WTC11 (cell line): ENCODE measurements at regions not wholly inside any gene's neighbourhood (a gene's known extent, or its start where the extent isn't known, plus 50 kb on each side); places are given as distances from the start of the nearest gene placed in this dataset.

ENCODE experiments used
- ATAC-seq: fragments of 200-7000 bp; cut with Tn5 transposase; 2 replicates; pipeline ENCODE4 v1.10.0; 2021; ENCODE audit warnings: mild to moderate bottlenecking, moderate library complexity
- CTCF ChIA-PET: fragments of 300-600 bp; sonication (Branson Sonifier 250); formaldehyde crosslinking; loops from one replicate; lab custom pipeline; 2021; ENCODE audit warnings: antibody characterized with exemption; lab: Charles Lee
- POLR2A ChIA-PET: fragments of 350-600 bp; sonication (Branson Sonifier 250); formaldehyde crosslinking; loops from one replicate; lab custom pipeline; 2021; ENCODE audit warnings: antibody characterized with exemption; lab: Charles Lee
- DNase-seq: peaks from one replicate; pipeline ENCODE4 v3.0.0; 2021; ENCODE audit warnings: low spot score
- H3K27ac Mint-ChIP-seq: 2 replicates; pipeline ENCODE4 v1.8.0; 2021; ENCODE audit warnings: mixed read lengths
- H3K27me3 Mint-ChIP-seq: 2 replicates; pipeline ENCODE4 v1.8.0; 2021; ENCODE audit warnings: low read depth, mild to moderate bottlenecking, moderate library complexity, mixed read lengths
- H3K36me3 Mint-ChIP-seq: 2 replicates; pipeline ENCODE4 v1.8.0; 2021; ENCODE audit warnings: mixed read lengths
- H3K4me1 Mint-ChIP-seq: 2 replicates; pipeline ENCODE4 v1.8.0; 2022; ENCODE audit warnings: mixed read lengths
- H3K4me3 Mint-ChIP-seq: 2 replicates; pipeline ENCODE4 v1.8.0; 2021; ENCODE audit warnings: mild to moderate bottlenecking, moderate library complexity, mixed read lengths
- H3K9me3 Mint-ChIP-seq: 2 replicates; pipeline ENCODE4 v1.8.0; 2021; ENCODE audit warnings: mixed read lengths
- ARID4B ChIP-seq: sonication (generic); formaldehyde crosslinking; IDR thresholded peaks from 2 replicates; pipeline ENCODE4 v1.8.0; 2023; ENCODE audit warnings: missing genetic modification reagents, mild to moderate bottlenecking, borderline replicate concordance
- ELF4 ChIP-seq: sonication (generic); formaldehyde crosslinking; IDR thresholded peaks from 2 replicates; pipeline ENCODE4 v1.8.1; 2022; ENCODE audit warnings: low read depth, mild to moderate bottlenecking, moderate library complexity, missing genetic modification reagents
- EMX1 ChIP-seq: fragments of 250-450 bp; sonication (Bioruptor Pico); IDR thresholded peaks from 2 replicates; pipeline ENCODE4 v1.8.0; 2021; ENCODE audit warnings: mild to moderate bottlenecking
- GRHL2 ChIP-seq: fragments of 250-450 bp; sonication (Bioruptor Pico); IDR thresholded peaks from 2 replicates; pipeline ENCODE4 v1.8.0; 2022; ENCODE audit warnings: mild to moderate bottlenecking, moderate library complexity; ENCODE audit not compliant: insufficient replicate concordance, severe bottlenecking
- IRF2 ChIP-seq: sonication (generic); formaldehyde crosslinking; IDR thresholded peaks from 2 replicates; pipeline ENCODE4 v1.8.0; 2022; ENCODE audit warnings: low read depth, missing genetic modification reagents, borderline replicate concordance
- JAZF1 ChIP-seq: fragments of 250-450 bp; sonication (Bioruptor Pico); IDR thresholded peaks from 2 replicates; pipeline ENCODE4 v1.9.0; 2021; ENCODE audit warnings: moderate library complexity, mild to moderate bottlenecking, inconsistent platforms
- JUN ChIP-seq: sonication (generic); formaldehyde crosslinking; IDR thresholded peaks from 2 replicates; pipeline ENCODE4 v1.8.0; 2023; ENCODE audit warnings: mild to moderate bottlenecking, missing genetic modification reagents
- KAT7 ChIP-seq: sonication (generic); formaldehyde crosslinking; IDR thresholded peaks from 2 replicates; pipeline ENCODE4 v1.8.1; 2023; ENCODE audit warnings: missing genetic modification reagents, mild to moderate bottlenecking, borderline replicate concordance
- MYBL2 ChIP-seq: sonication (generic); formaldehyde crosslinking; IDR thresholded peaks from 2 replicates; pipeline ENCODE4 v1.8.1; 2023; ENCODE audit warnings: mild to moderate bottlenecking, moderate library complexity, missing genetic modification reagents
- PRRX2 ChIP-seq: fragments of 250-450 bp; sonication (Bioruptor Pico); IDR thresholded peaks from 2 replicates; pipeline ENCODE4 v1.8.0; 2021; ENCODE audit warnings: mild to moderate bottlenecking
- SMAD4 ChIP-seq: sonication (generic); formaldehyde crosslinking; IDR thresholded peaks from 2 replicates; pipeline ENCODE4 v1.8.0; 2022; ENCODE audit warnings: mild to moderate bottlenecking, missing genetic modification reagents
- ZNF121 ChIP-seq: sonication (generic); formaldehyde crosslinking; IDR thresholded peaks from 2 replicates; pipeline ENCODE4 v1.8.0; 2023; ENCODE audit warnings: missing genetic modification reagents
- ZNF219 ChIP-seq: sonication (generic); formaldehyde crosslinking; IDR thresholded peaks from 2 replicates; pipeline ENCODE4 v1.8.0; 2023; ENCODE audit warnings: missing genetic modification reagents, mild to moderate bottlenecking, borderline replicate concordance
- ZNF281 ChIP-seq: sonication (generic); formaldehyde crosslinking; IDR thresholded peaks from 2 replicates; pipeline ENCODE4 v1.8.0; 2023; ENCODE audit warnings: mild to moderate bottlenecking, missing genetic modification reagents
- ZNF396 ChIP-seq: fragments of 250-450 bp; sonication (Bioruptor Pico); IDR thresholded peaks from 2 replicates; pipeline ENCODE4 v1.8.0; 2021; ENCODE audit warnings: mild to moderate bottlenecking, moderate library complexity, borderline replicate concordance
- ZNF512 ChIP-seq: sonication (generic); formaldehyde crosslinking; IDR thresholded peaks from 2 replicates; pipeline ENCODE4 v1.8.1; 2022; ENCODE audit warnings: missing genetic modification reagents, borderline replicate concordance
- TF ChIP-seq, protein P1 (sequence below): fragments of 250-450 bp; sonication (Bioruptor Pico); IDR thresholded peaks from 2 replicates; pipeline ENCODE4 v1.8.0; 2021; ENCODE audit warnings: mild to moderate bottlenecking
- TF ChIP-seq, protein P2 (sequence below): sonication (generic); formaldehyde crosslinking; IDR thresholded peaks from 2 replicates; pipeline ENCODE4 v1.8.1; 2022; ENCODE audit warnings: low read depth, missing genetic modification reagents, borderline replicate concordance

DNA sequence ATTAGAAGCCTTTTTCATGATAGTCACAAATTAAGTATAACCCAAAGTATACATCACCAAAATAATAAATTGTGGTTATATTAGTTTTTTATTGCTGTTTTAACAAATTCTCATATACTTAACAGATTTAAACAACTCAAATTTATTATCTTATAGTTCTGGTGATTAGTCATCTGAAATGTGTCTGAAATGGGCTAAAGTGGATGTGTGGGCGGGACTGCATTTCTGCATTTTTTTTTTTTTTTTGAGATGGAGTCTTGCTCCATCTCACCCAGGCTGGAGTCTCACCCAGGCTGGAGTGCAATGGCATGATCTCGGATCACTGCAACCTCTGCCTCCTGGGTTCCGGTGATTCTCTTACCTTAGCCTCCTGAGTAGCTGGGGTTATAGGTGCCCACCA is 891.5 kb upstream of the CELF2 start (continued):
- TF ChIP-seq MYBL2 (CRISPR knock-in tag) (no peak), SMAD4 (no peak), ZNF512 (no peak), GRHL2 (CRISPR knock-in tag) (no peak)

DNA sequence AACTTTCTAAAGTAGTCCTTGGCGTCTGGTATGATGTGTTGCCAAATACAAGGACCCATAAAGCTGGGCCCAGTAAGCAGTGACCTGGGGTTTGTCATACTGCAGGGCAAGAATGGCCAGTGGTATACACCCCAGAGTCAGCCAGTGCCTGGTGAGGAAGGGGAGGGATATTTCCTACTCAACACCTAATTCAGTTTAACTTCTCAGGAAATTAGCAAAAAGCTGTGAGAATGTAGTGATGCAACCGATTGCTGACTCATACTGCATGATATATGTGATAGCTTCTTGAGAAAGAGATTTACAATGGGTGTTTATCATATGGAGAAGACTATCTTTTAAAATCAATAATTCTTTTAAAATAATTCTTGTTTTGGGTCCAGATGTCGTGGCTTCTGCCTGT is 889.3 kb upstream of the CELF2 start:
- Mint-ChIP-seq H3K36me3 (peaks cover 4% of the 10 kb centered on the region), H3K9me3 (peaks cover 18% of the 10 kb centered on the region), H3K27me3 (no peaks in the 10 kb centered on the region), H3K4me3 (no peak overlapping the region), H3K4me1 (peaks cover 4% of the 10 kb centered on the region), H3K27ac (no peak overlapping the region)
- ChIA-PET POLR2A (no interaction called here), CTCF (no interaction called here)
- DNase-seq (no peak), ATAC-seq (no peak)
- TF ChIP-seq ARID4B (CRISPR knock-in tag) (no peak), ZNF121 (CRISPR knock-in tag) (no peak), ZNF281 (no peak), KAT7 (no peak), EMX1 (no peak), ZNF219 (CRISPR knock-in tag) (no peak), JAZF1 (CRISPR knock-in tag) (no peak), PRRX2 (CRISPR knock-in tag) (no peak), JUN (CRISPR knock-in tag) (no peak), ZNF396 (CRISPR knock-in tag) (no peak), ELF4 (no peak), IRF2 (CRISPR knock-in tag) (no peak)
- TF ChIP-seq, protein P1, sequence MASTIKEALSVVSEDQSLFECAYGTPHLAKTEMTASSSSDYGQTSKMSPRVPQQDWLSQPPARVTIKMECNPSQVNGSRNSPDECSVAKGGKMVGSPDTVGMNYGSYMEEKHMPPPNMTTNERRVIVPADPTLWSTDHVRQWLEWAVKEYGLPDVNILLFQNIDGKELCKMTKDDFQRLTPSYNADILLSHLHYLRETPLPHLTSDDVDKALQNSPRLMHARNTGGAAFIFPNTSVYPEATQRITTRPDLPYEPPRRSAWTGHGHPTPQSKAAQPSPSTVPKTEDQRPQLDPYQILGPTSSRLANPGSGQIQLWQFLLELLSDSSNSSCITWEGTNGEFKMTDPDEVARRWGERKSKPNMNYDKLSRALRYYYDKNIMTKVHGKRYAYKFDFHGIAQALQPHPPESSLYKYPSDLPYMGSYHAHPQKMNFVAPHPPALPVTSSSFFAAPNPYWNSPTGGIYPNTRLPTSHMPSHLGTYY: no peak
- TF ChIP-seq, protein P2, sequence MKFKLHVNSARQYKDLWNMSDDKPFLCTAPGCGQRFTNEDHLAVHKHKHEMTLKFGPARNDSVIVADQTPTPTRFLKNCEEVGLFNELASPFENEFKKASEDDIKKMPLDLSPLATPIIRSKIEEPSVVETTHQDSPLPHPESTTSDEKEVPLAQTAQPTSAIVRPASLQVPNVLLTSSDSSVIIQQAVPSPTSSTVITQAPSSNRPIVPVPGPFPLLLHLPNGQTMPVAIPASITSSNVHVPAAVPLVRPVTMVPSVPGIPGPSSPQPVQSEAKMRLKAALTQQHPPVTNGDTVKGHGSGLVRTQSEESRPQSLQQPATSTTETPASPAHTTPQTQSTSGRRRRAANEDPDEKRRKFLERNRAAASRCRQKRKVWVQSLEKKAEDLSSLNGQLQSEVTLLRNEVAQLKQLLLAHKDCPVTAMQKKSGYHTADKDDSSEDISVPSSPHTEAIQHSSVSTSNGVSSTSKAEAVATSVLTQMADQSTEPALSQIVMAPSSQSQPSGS (CRISPR knock-in tag): no peak
